ENCODE measurements at regions not wholly inside any gene's neighbourhood (a gene's known extent, or its start where the extent isn't known, plus 50 kb on each side); places are given as distances from the start of the nearest gene placed in this dataset.

- no peak for DNase-seq
Observed at GRCh38 chr1:11338284-11338924, 65.4 kb downstream of the UBIAD1 start.

- no peak for DNase-seq
Observed at GRCh38 chr1:11339346-11340232, 66.6 kb downstream of the UBIAD1 start.

- no peak for DNase-seq
Observed at GRCh38 chr1:11340233-11340632, 67.2 kb downstream of the UBIAD1 start.

- DNase-seq = no peak
Observed at GRCh38 chr1:11341901-11342552, 69.0 kb downstream of the UBIAD1 start.

GRCh38 chr1:11342621-11343032, 69.6 kb downstream of the UBIAD1 start:
- no peak for DNase-seq

GRCh38 chr1:11345971-11346715, 73.1 kb downstream of the UBIAD1 start:
- no peak for DNase-seq

- no peak for DNase-seq
Observed at GRCh38 chr1:11350265-11350664, 77.3 kb downstream of the UBIAD1 start.

GRCh38 chr1:11352058-11352715, 79.2 kb downstream of the UBIAD1 start:
- no peak for DNase-seq

GRCh38 chr1:11352816-11353799, 80.1 kb downstream of the UBIAD1 start:
- DNase-seq = peak; percentile 9

- no peak for DNase-seq
Observed at GRCh38 chr1:11354893-11355553, 82.0 kb downstream of the UBIAD1 start.

- no peak for DNase-seq
Observed at GRCh38 chr1:11355559-11356475, 82.8 kb downstream of the UBIAD1 start.

- DNase-seq = no peak
Observed at GRCh38 chr1:11357276-11357675, 84.3 kb downstream of the UBIAD1 start.

- DNase-seq = no peak
Observed at GRCh38 chr1:11358984-11359383, 86.0 kb downstream of the UBIAD1 start.

- no peak for DNase-seq
Observed at GRCh38 chr1:11362547-11363021, 89.6 kb downstream of the UBIAD1 start.

- no peak for DNase-seq
Observed at GRCh38 chr1:11364170-11364569, 91.2 kb downstream of the UBIAD1 start.

GRCh38 chr1:11365744-11366387, 92.9 kb downstream of the UBIAD1 start:
- no peak for DNase-seq

GRCh38 chr1:11373029-11373894, 100.3 kb downstream of the UBIAD1 start:
- no peak for DNase-seq
